Testis (tissue), 2 donors: ENCODE measurements at regions not wholly inside any gene's neighbourhood (a gene's known extent, or its start where the extent isn't known, plus 50 kb on each side); places are given as distances from the start of the nearest gene placed in this dataset.
"Not testable (repeated sequence)": the region's sequence is repeated elsewhere in the genome, so short reads cannot be mapped to it uniquely, and the experiment has no call there.

Experiments used
- DNase-seq: peaks from one replicate; pipeline ENCODE4 v3.0.0-alpha.2; 2019
- H3K27ac ChIP-seq, 2 donors: fragments of 200-600 bp; sonication (generic); one replicate each; pipeline ENCODE4 v1.5.1; 2019
- H3K27me3 ChIP-seq: fragments of 200-600 bp; sonication (generic); one replicate; pipeline ENCODE4 v1.5.1; 2019
- H3K36me3 ChIP-seq: fragments of 200-600 bp; sonication (generic); one replicate; pipeline ENCODE4 v1.5.1; 2017; ENCODE audit warnings: low read depth; ENCODE audit errors: missing control alignments
- H3K4me1 ChIP-seq: fragments of 200-600 bp; sonication (generic); one replicate; pipeline ENCODE4 v1.5.1; 2019
- H3K4me3 ChIP-seq, 2 donors: fragments of 200-600 bp; sonication (generic); one replicate each; pipeline ENCODE4 v1.5.1; 2017 to 2019
- H3K9me3 ChIP-seq: fragments of 200-600 bp; sonication (generic); one replicate; pipeline ENCODE4 v1.5.1; 2017
- POLR2A ChIP-seq: fragments of 450-650 bp; IDR thresholded peaks from one replicate; pipeline ENCODE4 v1.6.1; 2017; ENCODE audit warnings: antibody characterized with exemption, mild to moderate bottlenecking, moderate library complexity
- WGBS, 2 donors: methylation state at CpG; one replicate each; pipeline ENCODE4 v1.1.5; 2018; 5-methylcytosine and 5-hydroxymethylcytosine counted together
- intact Hi-C: fragments of 100-400 bp; cut with DNase I; formaldehyde crosslinking; loops from one replicate; pipeline ENCODE4 v1.15.1; 2023; ENCODE audit warnings: low total_unique reads
- TF ChIP-seq, protein P1 (sequence below), 3 experiments: fragments of 450-650 bp in 2 of 3; fragments of 200-600 bp in 1 of 3; sonication (generic) in 1 of 3; IDR thresholded peaks; one replicate each; pipeline ENCODE4 v1.5.1; 2016 to 2019; ENCODE audit warnings: antibody characterized with exemption in 3 of 3, mild to moderate bottlenecking in 2 of 3, moderate library complexity in 1 of 3

DNA sequence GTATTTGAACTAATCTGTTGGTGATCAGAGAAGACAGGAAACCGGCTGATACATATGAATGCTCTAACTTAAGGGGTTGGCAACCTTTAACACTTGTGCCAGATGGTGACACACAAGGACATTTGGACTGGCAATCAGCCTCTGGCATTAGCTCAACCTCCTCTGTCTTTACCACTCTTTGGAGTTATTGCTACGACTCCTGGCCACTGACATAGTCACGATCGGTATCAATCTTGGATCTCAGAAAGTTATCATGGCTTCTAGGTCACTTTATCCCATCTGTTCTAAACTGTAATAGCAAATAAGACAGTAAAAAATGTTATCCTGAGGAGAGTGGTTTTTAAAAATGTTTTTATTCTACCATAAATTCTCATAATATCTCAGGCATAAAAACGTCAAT lies 575.2 kb upstream of the MDGA2 start:
- no peak for DNase-seq

GRCh38 chr14:48247977-48248376 lies 572.6 kb upstream of the MDGA2 start:
- intact Hi-C loops, result no loop called here
- WGBS, 2 donors, result 66 to 71% methylated on average over 2 of the region's 2 CpGs

More for the DNA sequence above, 575.2 kb upstream of the MDGA2 start:
- Histone ChIP-seq H3K4me3 (no peak overlapping the region), H3K27ac (no peak overlapping the region), H3K36me3 (no peaks in the 10 kb centered on the region), H3K9me3 (no peaks in the 10 kb centered on the region), H3K27me3 (no peaks in the 10 kb centered on the region), H3K4me1 (no peaks in the 10 kb centered on the region)
- intact Hi-C loops, result no loop called here
- TF ChIP-seq, protein P1, sequence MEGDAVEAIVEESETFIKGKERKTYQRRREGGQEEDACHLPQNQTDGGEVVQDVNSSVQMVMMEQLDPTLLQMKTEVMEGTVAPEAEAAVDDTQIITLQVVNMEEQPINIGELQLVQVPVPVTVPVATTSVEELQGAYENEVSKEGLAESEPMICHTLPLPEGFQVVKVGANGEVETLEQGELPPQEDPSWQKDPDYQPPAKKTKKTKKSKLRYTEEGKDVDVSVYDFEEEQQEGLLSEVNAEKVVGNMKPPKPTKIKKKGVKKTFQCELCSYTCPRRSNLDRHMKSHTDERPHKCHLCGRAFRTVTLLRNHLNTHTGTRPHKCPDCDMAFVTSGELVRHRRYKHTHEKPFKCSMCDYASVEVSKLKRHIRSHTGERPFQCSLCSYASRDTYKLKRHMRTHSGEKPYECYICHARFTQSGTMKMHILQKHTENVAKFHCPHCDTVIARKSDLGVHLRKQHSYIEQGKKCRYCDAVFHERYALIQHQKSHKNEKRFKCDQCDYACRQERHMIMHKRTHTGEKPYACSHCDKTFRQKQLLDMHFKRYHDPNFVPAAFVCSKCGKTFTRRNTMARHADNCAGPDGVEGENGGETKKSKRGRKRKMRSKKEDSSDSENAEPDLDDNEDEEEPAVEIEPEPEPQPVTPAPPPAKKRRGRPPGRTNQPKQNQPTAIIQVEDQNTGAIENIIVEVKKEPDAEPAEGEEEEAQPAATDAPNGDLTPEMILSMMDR (IDR thresholded peaks at IDR 0.05), result no peak
- no peak for TF ChIP-seq POLR2A
- WGBS, 2 donors, result 69 to 75% methylated on average over 5 of the region's 5 CpGs

DNA sequence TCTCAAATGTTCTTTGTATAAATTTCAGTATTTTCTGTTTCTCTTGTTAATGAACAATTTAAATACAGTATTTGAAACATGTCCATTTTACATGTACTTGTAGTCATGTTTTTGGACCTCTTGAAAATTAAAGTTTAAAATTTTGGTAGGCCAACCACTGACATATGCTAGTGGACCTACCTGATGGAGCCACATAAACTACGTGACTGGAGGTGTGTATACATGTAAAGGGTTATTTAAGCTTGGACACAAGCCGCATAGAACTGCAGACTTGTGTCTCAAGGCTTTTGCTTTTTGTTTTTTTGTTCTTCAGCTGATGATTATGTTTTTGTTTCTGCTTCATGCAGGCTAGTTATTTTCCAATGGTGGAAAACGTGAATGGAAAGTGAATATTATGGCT lies 568.5 kb upstream of the MDGA2 start:
- no peaks in the 10 kb centered on the region for H3K9me3 ChIP-seq
- no peaks in the 10 kb centered on the region for H3K36me3 ChIP-seq
- no peaks in the 10 kb centered on the region for H3K4me1 ChIP-seq
- TF ChIP-seq POLR2A, result no peak
- TF ChIP-seq, protein P1 (IDR thresholded peaks at IDR 0.05), result no peak
- no peak overlapping the region for H3K27ac ChIP-seq
- WGBS, 2 donors, result 87 to 89% methylated on average over 3 of the region's 3 CpGs
- no peak overlapping the region for H3K4me3 ChIP-seq
- no peak for DNase-seq
- intact Hi-C loops, result no loop called here
- H3K27me3 ChIP-seq, result no peaks in the 10 kb centered on the region

More at GRCh38 chr14:48247977-48248376, 572.6 kb upstream of the MDGA2 start:
- Histone ChIP-seq H3K4me3 (no peak overlapping the region), H3K4me1 (no peaks in the 10 kb centered on the region), H3K9me3 (no peaks in the 10 kb centered on the region), H3K36me3 (no peaks in the 10 kb centered on the region), H3K27ac (no peak overlapping the region), H3K27me3 (no peaks in the 10 kb centered on the region)
- no peak for DNase-seq
- TF ChIP-seq, protein P1 (IDR thresholded peaks at IDR 0.05), result no peak
- no peak for TF ChIP-seq POLR2A

GRCh38 chr14:48229091-48229490 lies 553.7 kb upstream of the MDGA2 start:
- H3K27me3 ChIP-seq, result no peaks in the 10 kb centered on the region
- H3K27ac ChIP-seq, result no peak overlapping the region
- intact Hi-C loops, result no loop called here
- DNase-seq, result no peak
- H3K36me3 ChIP-seq, result no peaks in the 10 kb centered on the region
- H3K4me3 ChIP-seq, result no peak overlapping the region
- TF ChIP-seq POLR2A, result no peak
- TF ChIP-seq, protein P1 (IDR thresholded peaks at IDR 0.05), result no peak
- H3K4me1 ChIP-seq, result no peaks in the 10 kb centered on the region
- H3K9me3 ChIP-seq, result no peaks in the 10 kb centered on the region

DNA sequence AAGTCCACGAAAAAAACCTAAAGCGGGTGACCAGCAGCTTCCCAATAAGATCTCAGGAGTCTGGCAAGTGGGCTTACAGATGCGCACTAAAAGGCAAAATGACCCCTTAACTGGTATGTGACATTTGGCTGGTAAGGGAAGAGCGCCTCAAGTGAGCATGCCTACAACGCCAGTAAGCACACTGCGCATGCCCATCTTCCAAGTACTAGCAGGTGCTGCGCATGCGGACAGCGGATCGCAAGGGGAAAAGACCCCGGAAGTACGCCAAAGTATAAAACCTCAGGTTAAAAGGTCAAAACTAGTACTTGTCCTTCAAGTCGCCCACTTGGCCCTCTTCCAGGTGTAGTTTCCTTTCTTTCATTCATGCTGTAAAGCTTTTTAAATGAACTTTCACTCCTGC lies 518.5 kb upstream of the MDGA2 start:
- intact Hi-C loops, result no loop called here
- Histone ChIP-seq H3K27ac (no peak overlapping the region), H3K27me3 (no peaks in the 10 kb centered on the region), H3K4me1 (no peaks in the 10 kb centered on the region), H3K9me3 (no peaks in the 10 kb centered on the region), H3K4me3 (peak overlapping the region in 1 of 2 donors; percentile 29), H3K36me3 (no peaks in the 10 kb centered on the region)
- WGBS, 2 donors, result 56 to 73% methylated on average over 13 of the region's 13 CpGs
- no peak for TF ChIP-seq POLR2A
- TF ChIP-seq, protein P1 (IDR thresholded peaks at IDR 0.05), result no peak
- DNase-seq, result peak; percentile 76

DNA sequence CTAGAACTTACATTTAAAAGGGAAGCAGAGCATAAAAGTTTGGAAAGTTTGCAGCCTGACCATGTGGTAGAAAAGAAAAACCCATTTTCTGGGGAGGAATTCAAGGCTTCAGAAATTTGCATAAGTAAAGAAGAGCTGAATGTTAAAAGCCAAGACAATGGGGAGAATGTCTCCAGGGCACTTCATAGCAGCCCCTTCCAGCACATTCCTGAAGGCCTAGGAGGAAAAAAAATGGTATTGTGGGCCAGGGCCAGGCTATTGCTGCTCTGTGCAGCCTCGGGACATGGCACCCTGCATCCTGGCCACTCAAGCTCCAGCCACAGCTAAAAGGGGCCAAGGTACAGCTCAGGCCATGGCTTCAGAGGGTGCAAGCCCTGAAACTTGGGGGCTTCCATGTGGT lies 474.2 kb upstream of the MDGA2 start:
- DNase-seq, H3K27ac ChIP-seq, H3K4me3 ChIP-seq, H3K4me1 ChIP-seq, H3K27me3 ChIP-seq, H3K9me3 ChIP-seq, intact Hi-C loops, H3K36me3 ChIP-seq: not testable (repeated sequence)
- 93 to 100% methylated on average over 1 of the region's 1 CpG for WGBS, 2 donors
